ENCODE measurements at regions not wholly inside any gene's neighbourhood (a gene's known extent, or its start where the extent isn't known, plus 50 kb on each side); places are given as distances from the start of the nearest gene placed in this dataset.

DNA sequence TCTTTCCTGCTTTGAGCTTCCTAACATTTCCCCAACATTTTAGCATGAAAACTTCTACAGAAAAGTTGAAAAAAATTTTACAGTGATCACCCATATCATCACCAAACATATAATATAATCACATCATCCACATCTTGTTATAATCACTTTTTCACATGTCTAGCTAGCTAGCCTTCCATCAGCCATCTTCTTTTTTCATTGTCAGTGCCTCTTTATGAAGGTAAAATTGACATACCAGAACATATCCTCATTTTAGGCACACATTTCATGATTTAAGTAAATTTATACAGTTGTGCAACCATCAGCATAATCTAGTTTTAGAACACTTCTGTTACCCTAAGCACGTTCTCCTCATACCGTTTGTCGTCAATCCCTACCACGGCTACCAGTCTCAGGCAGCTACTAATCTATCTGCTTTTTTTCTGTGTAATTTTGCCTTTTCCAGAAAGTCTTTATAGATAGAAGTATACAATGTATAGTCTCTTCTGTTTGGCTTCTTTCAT, 73.7 kb downstream of the VEGFA start:
- H3K27ac ChIP-seq, result no peak overlapping the region
- no peak for DNase-seq (ENCODE audit: low read depth, low spot score)

DNA sequence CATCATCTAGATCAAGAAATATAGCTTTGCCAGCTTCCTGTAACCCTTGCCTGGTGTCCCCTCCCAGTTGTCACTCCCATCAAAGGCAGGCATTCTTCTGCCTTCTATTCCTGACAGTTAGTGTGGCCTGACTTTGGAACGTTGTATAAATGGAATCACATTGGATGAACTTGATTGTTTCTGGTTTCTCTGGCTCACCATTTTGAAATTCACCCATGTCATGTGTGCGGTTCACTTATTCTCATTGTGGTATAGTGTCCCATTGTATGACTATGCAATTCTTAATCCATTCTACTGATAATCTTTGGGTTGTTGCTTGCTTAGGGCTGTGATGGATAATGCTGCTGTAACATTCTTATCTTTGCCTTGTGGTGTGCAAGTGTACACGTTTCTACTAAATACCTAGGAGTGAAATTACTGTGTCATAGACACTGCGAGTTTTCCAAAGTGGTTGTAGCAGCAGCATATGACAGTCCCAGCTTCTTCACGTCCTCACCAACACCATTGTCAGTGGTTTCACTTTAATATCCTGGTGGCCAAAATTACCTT, 73.2 kb downstream of the VEGFA start:
- no peak for DNase-seq (ENCODE audit: low read depth, low spot score)
- H3K27ac ChIP-seq, result no peak overlapping the region

DNA sequence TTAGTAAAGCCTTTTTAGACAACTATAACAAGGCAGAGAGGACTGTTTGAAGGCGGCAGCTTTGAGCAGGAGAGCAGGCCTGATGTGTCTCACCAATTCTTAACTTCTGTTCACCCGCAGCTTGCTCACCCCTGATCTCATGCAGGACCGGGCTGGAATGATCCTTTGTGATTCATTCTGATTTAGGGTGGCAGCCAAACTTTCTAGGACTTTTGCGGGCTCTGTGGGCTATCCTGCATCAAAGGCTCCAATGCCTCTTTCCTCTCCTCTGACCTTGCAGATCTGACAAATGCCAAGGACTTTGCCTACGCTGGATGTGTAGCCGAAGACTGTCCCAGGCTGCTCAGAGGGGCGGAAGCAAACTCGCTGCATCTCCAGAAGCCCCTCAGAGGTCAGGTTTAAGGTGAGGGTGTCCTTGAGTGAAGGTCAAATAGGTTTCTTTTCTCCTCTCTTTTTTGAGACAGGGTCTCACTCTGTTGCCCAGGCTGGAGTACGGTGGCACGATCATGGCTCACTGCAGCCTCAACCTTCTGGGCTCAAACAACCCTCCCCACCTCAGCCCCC, 72.3 kb downstream of the VEGFA start:
- H3K27ac ChIP-seq, result no peak overlapping the region

DNA sequence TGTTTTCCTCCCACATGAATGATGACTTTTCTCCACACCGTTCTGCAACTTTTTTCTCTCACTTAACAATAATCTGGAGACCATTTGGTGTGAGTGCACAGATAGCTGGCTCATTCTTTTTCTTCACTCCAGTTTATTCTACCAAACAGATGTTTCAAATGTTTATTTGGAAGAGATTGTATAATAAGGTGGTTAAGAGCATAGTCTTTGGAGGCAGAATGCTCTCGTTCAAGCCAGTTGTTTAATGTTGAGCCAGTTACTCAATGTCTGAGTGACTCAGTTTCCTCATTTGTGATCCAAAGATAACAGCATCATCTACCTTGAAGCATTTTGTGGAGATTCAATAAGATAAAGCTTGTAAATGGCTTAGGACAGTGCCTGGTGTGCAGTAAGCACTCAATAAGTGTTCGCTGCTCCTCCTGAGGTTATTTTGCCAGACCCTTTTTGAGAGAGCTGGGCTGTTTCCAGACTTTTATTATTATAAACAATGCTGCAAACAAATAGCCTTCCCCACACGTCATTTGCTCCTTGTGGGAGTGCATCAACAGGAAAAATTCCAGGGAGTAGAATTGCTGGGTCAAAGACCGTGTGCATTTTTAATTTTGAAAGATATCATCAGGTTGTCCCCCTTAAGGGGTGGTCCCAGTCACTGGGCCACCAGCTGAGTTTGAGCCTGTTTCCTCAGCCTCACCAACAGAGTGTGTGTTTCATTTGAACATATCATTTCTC, 70.6 kb downstream of the VEGFA start:
- no peak for DNase-seq (ENCODE audit: low read depth, low spot score)
- H3K27ac ChIP-seq, result no peak overlapping the region

More for the DNA sequence above, 72.3 kb downstream of the VEGFA start:
- no peak for DNase-seq (ENCODE audit: low read depth, low spot score)

DNA sequence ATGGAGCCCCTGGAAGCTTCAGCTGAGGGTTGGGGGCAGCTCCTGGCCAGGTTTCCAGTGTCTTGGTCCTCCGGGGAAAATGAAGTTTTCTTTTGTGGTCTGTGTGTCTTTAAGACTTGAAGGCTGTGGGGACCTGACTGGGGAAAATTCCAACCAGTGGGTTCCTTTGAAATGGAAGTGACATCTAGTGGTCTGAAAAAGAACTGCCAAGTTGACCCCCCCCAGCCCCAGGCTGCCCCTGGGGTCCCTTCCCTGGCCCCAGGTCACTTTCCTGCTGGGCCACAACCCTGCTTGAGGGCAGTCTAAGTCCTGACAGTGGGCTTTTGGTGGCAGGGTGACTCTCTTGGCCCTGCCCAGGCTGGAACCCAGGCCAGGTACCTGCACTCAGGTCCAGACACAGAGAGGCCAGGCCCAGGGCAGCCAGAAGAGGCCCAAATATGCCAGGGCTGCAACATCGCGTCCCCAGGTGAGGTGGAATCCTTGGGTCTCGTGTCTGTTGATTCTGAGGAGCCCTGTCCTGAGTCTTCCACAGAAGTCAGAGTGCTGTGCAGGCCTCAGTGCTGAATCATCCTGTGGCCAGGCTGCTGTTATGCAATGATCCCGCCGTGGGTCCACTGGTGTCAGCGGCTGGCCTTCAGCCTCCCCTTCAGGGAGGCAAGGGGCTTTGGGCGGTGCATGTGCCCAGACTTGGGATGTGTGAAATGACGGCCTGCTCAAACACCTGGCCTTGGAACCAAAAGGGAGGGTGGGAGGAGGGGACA, 68.4 kb downstream of the VEGFA start:
- H3K27ac ChIP-seq, result no peak overlapping the region
- no peak for DNase-seq (ENCODE audit: low read depth, low spot score)

DNA sequence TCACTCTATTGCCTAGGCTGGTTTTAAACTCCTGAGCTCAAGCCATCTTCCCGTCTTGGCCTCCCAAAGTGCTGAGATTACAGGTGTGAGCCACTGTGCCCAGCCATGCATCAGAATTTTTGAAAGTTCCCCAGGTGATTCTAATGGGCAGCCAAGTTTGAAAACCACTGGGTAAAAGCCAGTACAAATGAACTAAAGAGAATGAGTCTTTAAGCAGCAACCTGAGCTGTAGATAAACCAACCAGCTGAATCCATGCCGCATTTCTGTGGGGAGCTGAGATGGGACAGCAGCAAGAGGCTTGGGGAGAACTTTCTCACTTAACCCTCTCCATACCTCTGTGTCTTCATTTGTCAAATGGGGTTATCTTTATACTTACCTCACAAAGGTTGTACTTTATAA, 67.5 kb downstream of the VEGFA start:
- no peak overlapping the region for H3K27ac ChIP-seq
- DNase-seq (ENCODE audit: low read depth, low spot score), result no peak

DNA sequence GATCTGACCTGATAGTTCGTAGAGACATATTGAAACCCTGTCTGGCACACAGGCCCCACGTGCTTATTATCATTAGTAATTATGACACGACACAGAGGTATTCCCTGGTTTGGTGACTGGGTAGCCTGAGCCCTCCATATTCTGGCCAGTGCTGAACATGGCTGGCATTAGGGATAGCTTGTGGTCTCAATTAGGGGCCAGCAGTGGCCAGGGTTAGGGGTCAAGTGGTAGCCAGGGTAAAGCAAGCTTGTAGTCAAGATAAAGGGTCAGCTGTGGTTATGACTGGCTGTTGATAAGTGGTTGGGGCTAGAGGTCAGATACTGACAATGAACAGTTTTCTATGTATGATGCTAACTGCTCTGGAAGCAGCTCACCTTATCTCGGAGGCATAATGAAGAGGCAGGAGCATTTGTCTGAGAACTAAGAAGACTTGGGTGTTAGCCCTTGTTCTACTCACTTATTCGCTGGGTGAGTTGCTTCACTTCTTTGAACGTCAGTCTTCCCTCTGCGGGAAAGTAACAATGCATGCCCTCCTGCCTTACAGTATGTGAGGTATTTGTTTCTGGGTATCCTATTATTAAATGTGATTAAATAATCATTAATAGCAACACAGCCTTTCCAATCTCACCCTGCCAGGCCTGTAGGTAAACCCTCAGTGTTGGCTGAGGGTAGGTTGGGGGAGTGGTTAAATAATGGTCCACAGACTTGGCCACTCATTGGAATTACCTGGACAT, 66.7 kb downstream of the VEGFA start:
- DNase-seq (ENCODE audit: low read depth, low spot score), result no peak
- no peak overlapping the region for H3K27ac ChIP-seq
